ENCODE measurements at regions not wholly inside any gene's neighbourhood (a gene's known extent, or its start where the extent isn't known, plus 50 kb on each side); places are given as distances from the start of the nearest gene placed in this dataset.
A peak's percentile ranks its signal among the peaks of the same experiment; 100 is the strongest.

- H3K36me3 ChIP-seq (ENCODE audit: control insufficient read depth, insufficient read depth, low read length) = no peaks in the 10 kb centered on the region
- ATAC-seq (ENCODE audit: low read depth in 2 of 2) (no peak), DNase-seq (no peak)
- Mint-ChIP-seq H3K36me3 (no peaks in the 10 kb centered on the region), H3K9me3 (peaks cover 0 to 2% (median 0%) of the 10 kb centered on the region in 7 donors), H3K27me3 (no peaks in the 10 kb centered on the region), H3K4me3 (no peak overlapping the region), H3K27ac (no peak overlapping the region), H3K4me1 (no peaks in the 10 kb centered on the region)
- H3K9me3 ChIP-seq (ENCODE audit: control insufficient read depth in 2 of 2, low read length in 2 of 2) = no peaks in the 10 kb centered on the region
- H3K4me1 ChIP-seq (ENCODE audit: control insufficient read depth, insufficient read depth, low read length, poor library complexity, severe bottlenecking) = no peaks in the 10 kb centered on the region
- H3K27ac ChIP-seq (ENCODE audit: insufficient read depth, low read length, poor library complexity, severe bottlenecking) = no peak overlapping the region
- H3K4me3 ChIP-seq (ENCODE audit: low read depth, low read length) = no peak overlapping the region
- no peaks in the 10 kb centered on the region for H3K27me3 ChIP-seq (ENCODE audit: control insufficient read depth, insufficient read depth, low read length)
Observed at GRCh38 chr5:35312267-35312666, 82.0 kb upstream of the PRLR start.

- Histone ChIP-seq H3K4me1 (ENCODE audit: control insufficient read depth, insufficient read depth, low read length, poor library complexity, severe bottlenecking) (no peaks in the 10 kb centered on the region), H3K36me3 (ENCODE audit: control insufficient read depth, insufficient read depth, low read length) (no peaks in the 10 kb centered on the region), H3K27ac (ENCODE audit: insufficient read depth, low read length, poor library complexity, severe bottlenecking) (no peak overlapping the region), H3K4me3 (ENCODE audit: low read depth, low read length) (no peak overlapping the region), H3K27me3 (ENCODE audit: control insufficient read depth, insufficient read depth, low read length) (no peaks in the 10 kb centered on the region), H3K9me3 (ENCODE audit: control insufficient read depth in 2 of 2, low read length in 2 of 2) (no peaks in the 10 kb centered on the region)
- Mint-ChIP-seq H3K27ac (no peak overlapping the region), H3K36me3 (no peaks in the 10 kb centered on the region), H3K4me3 (no peak overlapping the region), H3K27me3 (no peaks in the 10 kb centered on the region), H3K9me3 (peaks cover 0 to 2% (median 0%) of the 10 kb centered on the region in 7 donors), H3K4me1 (no peaks in the 10 kb centered on the region)
- ATAC-seq (ENCODE audit: low read depth in 2 of 2) (no peak), DNase-seq (no peak)
Observed at GRCh38 chr5:35309365-35310130, 79.3 kb upstream of the PRLR start.

- H3K4me1 ChIP-seq (ENCODE audit: control insufficient read depth, insufficient read depth, low read length, poor library complexity, severe bottlenecking) = no peaks in the 10 kb centered on the region
- H3K36me3 Mint-ChIP-seq = no peaks in the 10 kb centered on the region
- no peaks in the 10 kb centered on the region for H3K36me3 ChIP-seq (ENCODE audit: control insufficient read depth, insufficient read depth, low read length)
- H3K4me3 ChIP-seq (ENCODE audit: low read depth, low read length) = no peak overlapping the region
- no peaks in the 10 kb centered on the region for H3K9me3 ChIP-seq (ENCODE audit: control insufficient read depth in 2 of 2, low read length in 2 of 2)
- no peak for DNase-seq
- no peaks in the 10 kb centered on the region for H3K27me3 ChIP-seq (ENCODE audit: control insufficient read depth, insufficient read depth, low read length)
- peaks cover 0 to 2% (median 0%) of the 10 kb centered on the region in 7 donors for H3K9me3 Mint-ChIP-seq
- no peak for ATAC-seq (ENCODE audit: low read depth in 2 of 2)
- no peaks in the 10 kb centered on the region for H3K27me3 Mint-ChIP-seq
- peak overlapping the region in 1 of 4 donors; percentile 59 for H3K4me3 Mint-ChIP-seq
- no peaks in the 10 kb centered on the region for H3K4me1 Mint-ChIP-seq
- no peak overlapping the region for H3K27ac Mint-ChIP-seq
- H3K27ac ChIP-seq (ENCODE audit: insufficient read depth, low read length, poor library complexity, severe bottlenecking) = no peak overlapping the region
Observed at GRCh38 chr5:35308421-35308820, 78.1 kb upstream of the PRLR start.

- Mint-ChIP-seq H3K9me3 (peaks cover 0 to 2% (median 0%) of the 10 kb centered on the region in 7 donors), H3K36me3 (no peaks in the 10 kb centered on the region), H3K4me1 (no peaks in the 10 kb centered on the region), H3K27me3 (no peaks in the 10 kb centered on the region), H3K4me3 (peak overlapping the region in 1 of 4 donors; percentile 62), H3K27ac (no peak overlapping the region)
- DNase-seq (no peak), ATAC-seq (ENCODE audit: low read depth in 2 of 2) (no peak)
- Histone ChIP-seq H3K27ac (ENCODE audit: insufficient read depth, low read length, poor library complexity, severe bottlenecking) (no peak overlapping the region), H3K9me3 (ENCODE audit: control insufficient read depth in 2 of 2, low read length in 2 of 2) (no peaks in the 10 kb centered on the region), H3K36me3 (ENCODE audit: control insufficient read depth, insufficient read depth, low read length) (no peaks in the 10 kb centered on the region), H3K4me3 (ENCODE audit: low read depth, low read length) (no peak overlapping the region), H3K27me3 (ENCODE audit: control insufficient read depth, insufficient read depth, low read length) (no peaks in the 10 kb centered on the region), H3K4me1 (ENCODE audit: control insufficient read depth, insufficient read depth, low read length, poor library complexity, severe bottlenecking) (no peaks in the 10 kb centered on the region)
Observed at GRCh38 chr5:35306716-35307365, 76.6 kb upstream of the PRLR start.

- Histone ChIP-seq H3K4me3 (ENCODE audit: low read depth, low read length) (no peak overlapping the region), H3K9me3 (ENCODE audit: control insufficient read depth in 2 of 2, low read length in 2 of 2) (no peaks in the 10 kb centered on the region), H3K27ac (ENCODE audit: insufficient read depth, low read length, poor library complexity, severe bottlenecking) (no peak overlapping the region), H3K4me1 (ENCODE audit: control insufficient read depth, insufficient read depth, low read length, poor library complexity, severe bottlenecking) (no peaks in the 10 kb centered on the region), H3K27me3 (ENCODE audit: control insufficient read depth, insufficient read depth, low read length) (no peaks in the 10 kb centered on the region), H3K36me3 (ENCODE audit: control insufficient read depth, insufficient read depth, low read length) (no peaks in the 10 kb centered on the region)
- H3K4me1 Mint-ChIP-seq = no peaks in the 10 kb centered on the region
- H3K27ac Mint-ChIP-seq = no peak overlapping the region
- DNase-seq (no peak), ATAC-seq (ENCODE audit: low read depth in 2 of 2) (no peak)
- no peaks in the 10 kb centered on the region for H3K27me3 Mint-ChIP-seq
- H3K36me3 Mint-ChIP-seq = no peaks in the 10 kb centered on the region
- no peak overlapping the region for H3K4me3 Mint-ChIP-seq
- H3K9me3 Mint-ChIP-seq = peaks cover 0 to 4% (median 2%) of the 10 kb centered on the region in 7 donors
Observed at GRCh38 chr5:35305336-35306020, 75.2 kb upstream of the PRLR start.

GRCh38 chr5:35304291-35304690 lies 74.0 kb upstream of the PRLR start:
- H3K36me3 ChIP-seq (ENCODE audit: control insufficient read depth, insufficient read depth, low read length) = no peaks in the 10 kb centered on the region
- Mint-ChIP-seq H3K36me3 (no peaks in the 10 kb centered on the region), H3K9me3 (peaks cover 0 to 8% (median 2%) of the 10 kb centered on the region in 7 donors), H3K4me1 (no peaks in the 10 kb centered on the region), H3K27ac (no peak overlapping the region), H3K4me3 (no peak overlapping the region), H3K27me3 (no peaks in the 10 kb centered on the region)
- no peaks in the 10 kb centered on the region for H3K27me3 ChIP-seq (ENCODE audit: control insufficient read depth, insufficient read depth, low read length)
- no peak overlapping the region for H3K4me3 ChIP-seq (ENCODE audit: low read depth, low read length)
- no peaks in the 10 kb centered on the region for H3K9me3 ChIP-seq (ENCODE audit: control insufficient read depth in 2 of 2, low read length in 2 of 2)
- no peak for DNase-seq
- no peak overlapping the region for H3K27ac ChIP-seq (ENCODE audit: insufficient read depth, low read length, poor library complexity, severe bottlenecking)
- H3K4me1 ChIP-seq (ENCODE audit: control insufficient read depth, insufficient read depth, low read length, poor library complexity, severe bottlenecking) = no peaks in the 10 kb centered on the region
- ATAC-seq (ENCODE audit: low read depth in 2 of 2) = no peak

GRCh38 chr5:35303152-35303551 lies 72.9 kb upstream of the PRLR start:
- Histone ChIP-seq H3K36me3 (ENCODE audit: control insufficient read depth, insufficient read depth, low read length) (no peaks in the 10 kb centered on the region), H3K4me1 (ENCODE audit: control insufficient read depth, insufficient read depth, low read length, poor library complexity, severe bottlenecking) (no peaks in the 10 kb centered on the region), H3K27me3 (ENCODE audit: control insufficient read depth, insufficient read depth, low read length) (no peaks in the 10 kb centered on the region), H3K27ac (ENCODE audit: insufficient read depth, low read length, poor library complexity, severe bottlenecking) (no peak overlapping the region), H3K9me3 (ENCODE audit: control insufficient read depth in 2 of 2, low read length in 2 of 2) (no peaks in the 10 kb centered on the region), H3K4me3 (ENCODE audit: low read depth, low read length) (no peak overlapping the region)
- no peaks in the 10 kb centered on the region for H3K27me3 Mint-ChIP-seq
- H3K27ac Mint-ChIP-seq = no peak overlapping the region
- H3K9me3 Mint-ChIP-seq = peaks cover 0 to 8% (median 2%) of the 10 kb centered on the region in 7 donors
- H3K36me3 Mint-ChIP-seq = no peaks in the 10 kb centered on the region
- no peak for DNase-seq
- no peaks in the 10 kb centered on the region for H3K4me1 Mint-ChIP-seq
- ATAC-seq (ENCODE audit: low read depth in 2 of 2) = no peak
- H3K4me3 Mint-ChIP-seq = peak overlapping the region in 1 of 4 donors; percentile 40

Data from CD4-positive, CD25-positive, alpha-beta regulatory T cell (primary cell).